ENCODE measurements at regions not wholly inside any gene's neighbourhood (a gene's known extent, or its start where the extent isn't known, plus 50 kb on each side); places are given as distances from the start of the nearest gene placed in this dataset.

DNA sequence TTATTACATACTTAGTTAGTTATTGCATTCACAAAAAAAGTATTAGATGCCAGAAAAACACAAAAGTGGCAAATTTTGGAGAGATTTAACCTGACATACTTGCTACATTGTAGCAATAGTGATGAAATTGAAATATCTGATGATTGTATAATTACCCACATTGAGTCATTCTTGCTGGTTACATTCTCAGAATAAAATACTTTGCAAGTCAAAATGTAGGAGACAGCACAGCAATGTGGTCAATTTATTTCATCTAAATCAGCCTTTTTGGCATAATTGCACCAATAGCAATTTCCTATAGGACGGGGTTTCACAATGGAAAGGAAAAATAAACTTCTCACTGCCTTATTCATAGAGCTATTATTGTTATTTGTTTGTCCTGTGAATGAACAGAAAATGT is 125.0 kb upstream of the ETV6 start:
- TF ChIP-seq EP300 (IDR thresholded peaks at IDR 0.05): no peak
- TF ChIP-seq, protein P1, sequence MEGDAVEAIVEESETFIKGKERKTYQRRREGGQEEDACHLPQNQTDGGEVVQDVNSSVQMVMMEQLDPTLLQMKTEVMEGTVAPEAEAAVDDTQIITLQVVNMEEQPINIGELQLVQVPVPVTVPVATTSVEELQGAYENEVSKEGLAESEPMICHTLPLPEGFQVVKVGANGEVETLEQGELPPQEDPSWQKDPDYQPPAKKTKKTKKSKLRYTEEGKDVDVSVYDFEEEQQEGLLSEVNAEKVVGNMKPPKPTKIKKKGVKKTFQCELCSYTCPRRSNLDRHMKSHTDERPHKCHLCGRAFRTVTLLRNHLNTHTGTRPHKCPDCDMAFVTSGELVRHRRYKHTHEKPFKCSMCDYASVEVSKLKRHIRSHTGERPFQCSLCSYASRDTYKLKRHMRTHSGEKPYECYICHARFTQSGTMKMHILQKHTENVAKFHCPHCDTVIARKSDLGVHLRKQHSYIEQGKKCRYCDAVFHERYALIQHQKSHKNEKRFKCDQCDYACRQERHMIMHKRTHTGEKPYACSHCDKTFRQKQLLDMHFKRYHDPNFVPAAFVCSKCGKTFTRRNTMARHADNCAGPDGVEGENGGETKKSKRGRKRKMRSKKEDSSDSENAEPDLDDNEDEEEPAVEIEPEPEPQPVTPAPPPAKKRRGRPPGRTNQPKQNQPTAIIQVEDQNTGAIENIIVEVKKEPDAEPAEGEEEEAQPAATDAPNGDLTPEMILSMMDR (IDR thresholded peaks at IDR 0.05): no peak
- no peak for TF ChIP-seq POLR2AphosphoS5 (IDR thresholded peaks at IDR 0.05)
- no peak for TF ChIP-seq POLR2A (IDR thresholded peaks at IDR 0.05; ENCODE audit: low read depth)
